Neuronal stem cell (in vitro differentiated cells): ENCODE measurements at regions not wholly inside any gene's neighbourhood (a gene's known extent, or its start where the extent isn't known, plus 50 kb on each side); places are given as distances from the start of the nearest gene placed in this dataset.
"Not testable (repeated sequence)": the region's sequence is repeated elsewhere in the genome, so short reads cannot be mapped to it uniquely, and the experiment has no call there.

Experiments used
- DNase-seq: peaks from one replicate; pipeline ENCODE4 v3.0.0-alpha.2; 2013; ENCODE audit warnings: low spot score
- H2AFZ ChIP-seq: one replicate; pipeline ENCODE4 v1.6.1; 2013; ENCODE audit warnings: mild to moderate bottlenecking, low read length, inconsistent platforms
- H2AK5ac ChIP-seq: 2 replicates; pipeline ENCODE4 v1.6.1; 2013; ENCODE audit warnings: low read depth, mild to moderate bottlenecking, inconsistent platforms, low read length, moderate library complexity, mixed read lengths
- H2BK120ac ChIP-seq: 2 replicates; pipeline ENCODE4 v1.6.1; 2013; ENCODE audit warnings: low read depth, mild to moderate bottlenecking, inconsistent platforms, low read length, moderate library complexity, mixed read lengths
- H2BK12ac ChIP-seq: one replicate; pipeline ENCODE4 v1.6.1; 2013; ENCODE audit warnings: low read length, inconsistent platforms
- H2BK15ac ChIP-seq: 2 replicates; pipeline ENCODE4 v1.6.1; 2013; ENCODE audit warnings: mild to moderate bottlenecking, low read length, inconsistent platforms, mixed read lengths
- H2BK5ac ChIP-seq: one replicate; pipeline ENCODE4 v1.6.1; 2013; ENCODE audit warnings: inconsistent platforms, mild to moderate bottlenecking, low read length, moderate library complexity
- H3K14ac ChIP-seq: one replicate; pipeline ENCODE4 v1.6.1; 2013; ENCODE audit warnings: low read length, inconsistent platforms
- H3K18ac ChIP-seq: 2 replicates; pipeline ENCODE4 v1.6.1; 2013; ENCODE audit warnings: low read length, inconsistent platforms
- H3K23ac ChIP-seq: 2 replicates; pipeline ENCODE4 v1.6.1; 2013; ENCODE audit warnings: low read depth, mild to moderate bottlenecking, mixed read lengths, low read length, inconsistent platforms; ENCODE audit not compliant: poor library complexity
- H3K27ac ChIP-seq: replicated peaks from 3 replicates; pipeline ENCODE4 v1.5.1; 2013; ENCODE audit warnings: low read length, inconsistent platforms
- H3K27me3 ChIP-seq, 3 experiments: 2 replicates each; pipeline ENCODE4 v1.6.1; 2013; ENCODE audit warnings: low read length in 3 of 3, mild to moderate bottlenecking in 2 of 3, inconsistent platforms in 1 of 3, low read depth in 1 of 3, mixed read lengths in 1 of 3, moderate library complexity in 1 of 3; ENCODE audit not compliant: control insufficient read depth in 3 of 3, insufficient read depth in 3 of 3
- H3K36me3 ChIP-seq, 2 donors: replicated peaks in 1 of 2; 2 replicates each; pipeline ENCODE4 v1.6.1; 2013; ENCODE audit warnings: low read length in 2 of 2; ENCODE audit not compliant: control insufficient read depth in 2 of 2, insufficient read depth in 2 of 2
- H3K4ac ChIP-seq: 2 replicates; pipeline ENCODE4 v1.6.1; 2013; ENCODE audit warnings: inconsistent platforms, mild to moderate bottlenecking, low read length, moderate library complexity
- H3K4me1 ChIP-seq, 2 donors: 1 replicate in 1 of 2; 2 replicates in 1 of 2; pipeline ENCODE4 v1.6.1; 2013; ENCODE audit warnings: low read length in 2 of 2, low read depth in 1 of 2; ENCODE audit not compliant: control insufficient read depth in 2 of 2, insufficient read depth in 1 of 2
- H3K4me2 ChIP-seq: one replicate; pipeline ENCODE4 v1.6.1; 2013; ENCODE audit warnings: mild to moderate bottlenecking, low read length, inconsistent platforms; ENCODE audit not compliant: insufficient read depth, poor library complexity, severe bottlenecking
- H3K4me3 ChIP-seq, 2 donors: 2 replicates each; pipeline ENCODE4 v1.5.1; 2013; ENCODE audit warnings: low read length in 2 of 2, mild to moderate bottlenecking in 2 of 2, inconsistent platforms in 1 of 2, moderate library complexity in 1 of 2
- H3K79me1 ChIP-seq: one replicate; pipeline ENCODE4 v1.6.1; 2013; ENCODE audit warnings: low read depth, mild to moderate bottlenecking, inconsistent platforms, low read length, moderate library complexity
- H3K9ac ChIP-seq: one replicate; pipeline ENCODE4 v1.6.1; 2013; ENCODE audit warnings: mild to moderate bottlenecking, low read depth, low read length, inconsistent platforms; ENCODE audit not compliant: poor library complexity
- H3K9me3 ChIP-seq, 2 donors: replicated peaks in 1 of 2; 2 replicates each; pipeline versions ENCODE3 to v1.6.1; 2013; ENCODE audit warnings: low read length in 2 of 2, mild to moderate bottlenecking in 2 of 2, inconsistent platforms in 1 of 2, low read depth in 1 of 2, mixed read lengths in 1 of 2, moderate library complexity in 1 of 2; ENCODE audit not compliant: control insufficient read depth in 2 of 2, insufficient read depth in 1 of 2
- H4K8ac ChIP-seq: one replicate; pipeline ENCODE4 v1.6.1; 2013; ENCODE audit warnings: low read depth, mild to moderate bottlenecking, inconsistent platforms, low read length, moderate library complexity
- H4K91ac ChIP-seq: one replicate; pipeline ENCODE4 v1.6.1; 2013; ENCODE audit warnings: low read length, low read depth, mild to moderate bottlenecking, inconsistent platforms; ENCODE audit not compliant: poor library complexity
- WGBS, 2 donors: extraction: QIAGEN DNeasy Blood & Tissue Kit; methylation state at CpG; one replicate each; pipeline ENCODE4 v1.1.7; 2013; ENCODE audit warnings: missing lambda C conversion rate in 2 of 2, mixed read lengths in 1 of 2; ENCODE audit not compliant: insufficient read length in 2 of 2, insufficient replicate concordance in 1 of 2; ENCODE audit errors: extremely low coverage in 2 of 2; 5-methylcytosine and 5-hydroxymethylcytosine counted together

- no peak for DNase-seq
- Histone ChIP-seq H3K14ac (no peak overlapping the region), H3K4me2 (no peak overlapping the region), H3K27me3 (no peaks in the 10 kb centered on the region), H2BK12ac (no peak overlapping the region), H2BK15ac (no peak overlapping the region), H3K27ac (no peak overlapping the region), H3K4me1 (no peaks in the 10 kb centered on the region), H2AK5ac (no peak overlapping the region), H3K9me3 (peaks cover 4 to 9% of the 10 kb centered on the region in 2 donors), H3K23ac (no peak overlapping the region), H3K4ac (no peak overlapping the region), H3K18ac (no peak overlapping the region), H2BK5ac (no peak overlapping the region), H4K8ac (no peak overlapping the region), H4K91ac (no peak overlapping the region), H3K4me3 (no peak overlapping the region), H2AFZ (no peak overlapping the region), H3K9ac (no peak overlapping the region), H3K79me1 (no peaks in the 10 kb centered on the region), H3K36me3 (no peaks in the 10 kb centered on the region), H2BK120ac (no peak overlapping the region)
- no CpG with 5 or more reads among the region's 2 CpGs for WGBS, 2 donors
Observed at GRCh38 chr6:91886183-91886795, 1299.4 kb upstream of the MAP3K7 start.

GRCh38 chr6:91881791-91882190 lies 1294.9 kb upstream of the MAP3K7 start:
- H3K4me1 ChIP-seq, H2BK5ac ChIP-seq, H3K23ac ChIP-seq, H3K36me3 ChIP-seq, H3K4ac ChIP-seq, H3K27ac ChIP-seq, H2BK15ac ChIP-seq, H4K8ac ChIP-seq, H2AFZ ChIP-seq, H2BK12ac ChIP-seq, H2BK120ac ChIP-seq, H3K4me3 ChIP-seq, H3K9me3 ChIP-seq, H3K79me1 ChIP-seq, H3K9ac ChIP-seq, DNase-seq, H3K14ac ChIP-seq, H3K27me3 ChIP-seq, H2AK5ac ChIP-seq, H3K18ac ChIP-seq, H4K91ac ChIP-seq, H3K4me2 ChIP-seq: not testable (repeated sequence)
- no CpG with 5 or more reads among the region's 16 CpGs for WGBS, 2 donors

GRCh38 chr6:91879386-91879995 lies 1292.6 kb upstream of the MAP3K7 start:
- WGBS, 2 donors: no CpG with 5 or more reads among the region's 6 CpGs
- Histone ChIP-seq H3K27ac (no peak overlapping the region), H3K79me1 (no peaks in the 10 kb centered on the region), H2AK5ac (no peak overlapping the region), H3K36me3 (no peaks in the 10 kb centered on the region), H3K9me3 (no peaks in the 10 kb centered on the region), H3K4me3 (no peak overlapping the region), H3K23ac (no peak overlapping the region), H2AFZ (no peak overlapping the region), H2BK120ac (no peak overlapping the region), H2BK15ac (no peak overlapping the region), H3K4me2 (no peak overlapping the region), H2BK12ac (no peak overlapping the region), H4K91ac (no peak overlapping the region), H3K14ac (no peak overlapping the region), H3K27me3 (no peaks in the 10 kb centered on the region), H3K9ac (no peak overlapping the region), H3K4ac (no peak overlapping the region), H3K18ac (no peak overlapping the region), H2BK5ac (no peak overlapping the region), H4K8ac (no peak overlapping the region), H3K4me1 (no peaks in the 10 kb centered on the region)
- DNase-seq: no peak

GRCh38 chr6:91877994-91878393 lies 1291.1 kb upstream of the MAP3K7 start:
- Histone ChIP-seq H3K36me3 (no peaks in the 10 kb centered on the region), H3K14ac (no peak overlapping the region), H3K9ac (no peak overlapping the region), H3K4ac (no peak overlapping the region), H2AK5ac (no peak overlapping the region), H3K79me1 (no peaks in the 10 kb centered on the region), H2BK15ac (no peak overlapping the region), H3K4me3 (no peak overlapping the region), H3K4me1 (no peaks in the 10 kb centered on the region), H4K91ac (no peak overlapping the region), H2BK120ac (no peak overlapping the region), H3K27ac (no peak overlapping the region), H3K9me3 (no peaks in the 10 kb centered on the region), H2BK5ac (no peak overlapping the region), H2BK12ac (no peak overlapping the region), H4K8ac (no peak overlapping the region), H3K18ac (no peak overlapping the region), H2AFZ (no peak overlapping the region), H3K4me2 (no peak overlapping the region), H3K23ac (no peak overlapping the region), H3K27me3 (no peaks in the 10 kb centered on the region)
- no peak for DNase-seq
- WGBS, 2 donors: no CpG with 5 or more reads among the region's 1 CpG
